ENCODE measurements at regions not wholly inside any gene's neighbourhood (a gene's known extent, or its start where the extent isn't known, plus 50 kb on each side); places are given as distances from the start of the nearest gene placed in this dataset.

GRCh38 chr7:130908345-130909160 is 174.5 kb upstream of the KLF14 start:
- TF ChIP-seq ZNF512 (CRISPR knock-in tag; IDR thresholded peaks at IDR 0.05; ENCODE audit: borderline replicate concordance), result no peak
- TF ChIP-seq CTCF (IDR thresholded peaks at IDR 0.05), result no peak
- no peak for TF ChIP-seq STAT6 (CRISPR knock-in tag; conservative IDR thresholded peaks at IDR 0.05; ENCODE audit: low read depth)
- TF ChIP-seq E2F4 (CRISPR knock-in tag; IDR thresholded peaks at IDR 0.05; ENCODE audit: borderline replicate concordance, low read depth), result no peak

Data from WTC11 (cell line).